Gastrocnemius medialis (tissue), 4 donors: ENCODE measurements at regions not wholly inside any gene's neighbourhood (a gene's known extent, or its start where the extent isn't known, plus 50 kb on each side); places are given as distances from the start of the nearest gene placed in this dataset.

ENCODE experiments used
- ATAC-seq, 2 donors: fragments of 150-250 bp; one replicate each; pipeline ENCODE4 v1.9.1; 2016
- DNase-seq, 2 donors: peaks; one replicate each; pipeline ENCODE4 v3.0.0-alpha.2; 2019
- H3K27ac ChIP-seq, 4 donors: fragments of 200-600 bp; sonication (generic); 1 replicate in 1 of 4; 2 replicates in 3 of 4; pipeline ENCODE4 v1.5.1; 2016 to 2018; ENCODE audit warnings: mild to moderate bottlenecking in 2 of 4, moderate library complexity in 1 of 4
- H3K27me3 ChIP-seq, 3 donors: fragments of 200-600 bp; sonication (generic) in 2 of 3; 1 replicate in 1 of 3; 2 replicates in 2 of 3; pipeline versions ENCODE4 v1.5.1 to v1.6.0; 2016 to 2019; ENCODE audit warnings: mild to moderate bottlenecking in 1 of 3, moderate library complexity in 1 of 3
- H3K36me3 ChIP-seq, 2 donors: fragments of 200-600 bp; sonication (generic) in 1 of 2; one replicate each; pipeline ENCODE4 v1.5.1; 2017 to 2018
- H3K4me1 ChIP-seq, 2 donors: fragments of 200-600 bp; sonication (generic) in 1 of 2; one replicate each; pipeline ENCODE4 v1.5.1; 2016 to 2017; ENCODE audit warnings: mild to moderate bottlenecking in 2 of 2
- H3K4me3 ChIP-seq, 4 donors: fragments of 200-600 bp; sonication (generic) in 3 of 4; 1 replicate in 1 of 4; 2 replicates in 3 of 4; pipeline ENCODE4 v1.5.1; 2016 to 2019; ENCODE audit warnings: mild to moderate bottlenecking in 2 of 4
- H3K9me3 ChIP-seq, 3 donors: fragments of 200-600 bp; sonication (generic) in 2 of 3; 1 replicate in 1 of 3; 2 replicates in 2 of 3; pipeline ENCODE4 v1.5.1; 2016 to 2019
- POLR2A ChIP-seq, 2 donors: fragments of 450-650 bp; IDR thresholded peaks; one replicate each; pipeline ENCODE4 v1.6.1; 2017; ENCODE audit warnings: antibody characterized with exemption in 2 of 2, mild to moderate bottlenecking in 2 of 2, moderate library complexity in 2 of 2
- in situ Hi-C, 4 donors: fragments of 200-750 bp; cut with MboI; loops; one replicate each; pipeline versions ENCODE4 v1.15.0 to v1.8.0; 2017; ENCODE audit warnings: low sequenced_read_pairs in 4 of 4
- intact Hi-C: fragments of 100-400 bp; cut with DNase I; formaldehyde crosslinking; loops from one replicate; pipeline ENCODE4 v1.15.1; 2023; ENCODE audit warnings: low total_unique reads
- TF ChIP-seq, protein P1 (sequence below), 5 experiments: fragments of 450-650 bp in 3 of 5; fragments of 200-600 bp in 2 of 5; sonication (generic) in 2 of 5; IDR thresholded peaks in 4 of 5; conservative IDR thresholded peaks in 1 of 5; 1 replicate in 4 of 5; 2 replicates in 1 of 5; pipeline ENCODE4 v1.5.1; 2016 to 2019; ENCODE audit warnings: antibody characterized with exemption in 5 of 5, mild to moderate bottlenecking in 3 of 5, moderate library complexity in 3 of 5

- no peaks in the 10 kb centered on the region for H3K4me1 ChIP-seq
- no peak for TF ChIP-seq POLR2A (IDR thresholded peaks at IDR 0.05)
- TF ChIP-seq, protein P1, sequence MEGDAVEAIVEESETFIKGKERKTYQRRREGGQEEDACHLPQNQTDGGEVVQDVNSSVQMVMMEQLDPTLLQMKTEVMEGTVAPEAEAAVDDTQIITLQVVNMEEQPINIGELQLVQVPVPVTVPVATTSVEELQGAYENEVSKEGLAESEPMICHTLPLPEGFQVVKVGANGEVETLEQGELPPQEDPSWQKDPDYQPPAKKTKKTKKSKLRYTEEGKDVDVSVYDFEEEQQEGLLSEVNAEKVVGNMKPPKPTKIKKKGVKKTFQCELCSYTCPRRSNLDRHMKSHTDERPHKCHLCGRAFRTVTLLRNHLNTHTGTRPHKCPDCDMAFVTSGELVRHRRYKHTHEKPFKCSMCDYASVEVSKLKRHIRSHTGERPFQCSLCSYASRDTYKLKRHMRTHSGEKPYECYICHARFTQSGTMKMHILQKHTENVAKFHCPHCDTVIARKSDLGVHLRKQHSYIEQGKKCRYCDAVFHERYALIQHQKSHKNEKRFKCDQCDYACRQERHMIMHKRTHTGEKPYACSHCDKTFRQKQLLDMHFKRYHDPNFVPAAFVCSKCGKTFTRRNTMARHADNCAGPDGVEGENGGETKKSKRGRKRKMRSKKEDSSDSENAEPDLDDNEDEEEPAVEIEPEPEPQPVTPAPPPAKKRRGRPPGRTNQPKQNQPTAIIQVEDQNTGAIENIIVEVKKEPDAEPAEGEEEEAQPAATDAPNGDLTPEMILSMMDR (IDR thresholded peaks at IDR 0.05 in 4 of 5, conservative IDR thresholded peaks at IDR 0.05 in 1 of 5): no peak
- in situ Hi-C loops (no loop called here), intact Hi-C loops (no loop called here)
- H3K9me3 ChIP-seq: peaks cover 0 to 4% (median 0%) of the 10 kb centered on the region in 3 donors
- H3K4me3 ChIP-seq: no peak overlapping the region
- ATAC-seq (no peak), DNase-seq (no peak)
- no peak overlapping the region for H3K27ac ChIP-seq
- no peaks in the 10 kb centered on the region for H3K36me3 ChIP-seq
- no peaks in the 10 kb centered on the region for H3K27me3 ChIP-seq
These were observed 53.1 kb upstream of the GNG2 start for GRCh38 chr14:51807356-51807755.
